Endothelial cell of umbilical vein (primary cell): ENCODE measurements at regions not wholly inside any gene's neighbourhood (a gene's known extent, or its start where the extent isn't known, plus 50 kb on each side); places are given as distances from the start of the nearest gene placed in this dataset.

Experiments used
- EZH2 ChIP-seq: IDR thresholded peaks from 2 replicates; pipeline ENCODE4 v1.6.1; 2012; ENCODE audit warnings: borderline replicate concordance, low read depth, mild to moderate bottlenecking, moderate library complexity, low read length, inconsistent platforms; ENCODE audit not compliant: severe bottlenecking
- FOS ChIP-seq: IDR thresholded peaks from 2 replicates; pipeline ENCODE4 v1.6.1; 2011; ENCODE audit warnings: mild to moderate bottlenecking, low read length, moderate library complexity, borderline replicate concordance; ENCODE audit not compliant: insufficient read depth
- GATA2 ChIP-seq: IDR thresholded peaks from 2 replicates; pipeline ENCODE4 v1.7.0; 2011; ENCODE audit warnings: low read depth, mild to moderate bottlenecking, moderate library complexity, mixed read lengths, low read length; ENCODE audit not compliant: insufficient read length, insufficient read depth
- JUN ChIP-seq: IDR thresholded peaks from 2 replicates; pipeline ENCODE4 v1.6.1; 2011; ENCODE audit warnings: borderline replicate concordance, low read depth; ENCODE audit not compliant: insufficient read length, insufficient read depth
- MAX ChIP-seq: IDR thresholded peaks from 2 replicates; pipeline ENCODE4 v1.6.1; 2011; ENCODE audit not compliant: insufficient read depth, insufficient read length
- MYC ChIP-seq: IDR thresholded peaks from one replicate; pipeline ENCODE4 v1.6.1; 2011; ENCODE audit warnings: mild to moderate bottlenecking, low read depth, low read length
- POLR2A ChIP-seq: IDR thresholded peaks from 2 replicates; pipeline ENCODE4 v1.6.1; 2012; ENCODE audit warnings: low read depth, mild to moderate bottlenecking, control low read depth, low read length
- POLR2AphosphoS5 ChIP-seq: IDR thresholded peaks from 2 replicates; pipeline ENCODE4 v1.6.1; 2012; ENCODE audit warnings: low read depth, mild to moderate bottlenecking, control low read depth, low read length, moderate library complexity; ENCODE audit not compliant: insufficient read depth
- TF ChIP-seq, protein P1 (sequence below), 2 donors: IDR thresholded peaks; 1 replicate in 1 of 2; 2 replicates in 1 of 2; pipeline ENCODE4 v1.5.1; 2011; ENCODE audit warnings: low read length in 2 of 2, mild to moderate bottlenecking in 2 of 2, moderate library complexity in 2 of 2, control low read depth in 1 of 2, inconsistent platforms in 1 of 2, low read depth in 1 of 2; ENCODE audit not compliant: insufficient read depth in 1 of 2; ENCODE audit errors: extremely low read depth in 1 of 2

- no peak for TF ChIP-seq MYC
- TF ChIP-seq POLR2A: no peak
- TF ChIP-seq, protein P1, sequence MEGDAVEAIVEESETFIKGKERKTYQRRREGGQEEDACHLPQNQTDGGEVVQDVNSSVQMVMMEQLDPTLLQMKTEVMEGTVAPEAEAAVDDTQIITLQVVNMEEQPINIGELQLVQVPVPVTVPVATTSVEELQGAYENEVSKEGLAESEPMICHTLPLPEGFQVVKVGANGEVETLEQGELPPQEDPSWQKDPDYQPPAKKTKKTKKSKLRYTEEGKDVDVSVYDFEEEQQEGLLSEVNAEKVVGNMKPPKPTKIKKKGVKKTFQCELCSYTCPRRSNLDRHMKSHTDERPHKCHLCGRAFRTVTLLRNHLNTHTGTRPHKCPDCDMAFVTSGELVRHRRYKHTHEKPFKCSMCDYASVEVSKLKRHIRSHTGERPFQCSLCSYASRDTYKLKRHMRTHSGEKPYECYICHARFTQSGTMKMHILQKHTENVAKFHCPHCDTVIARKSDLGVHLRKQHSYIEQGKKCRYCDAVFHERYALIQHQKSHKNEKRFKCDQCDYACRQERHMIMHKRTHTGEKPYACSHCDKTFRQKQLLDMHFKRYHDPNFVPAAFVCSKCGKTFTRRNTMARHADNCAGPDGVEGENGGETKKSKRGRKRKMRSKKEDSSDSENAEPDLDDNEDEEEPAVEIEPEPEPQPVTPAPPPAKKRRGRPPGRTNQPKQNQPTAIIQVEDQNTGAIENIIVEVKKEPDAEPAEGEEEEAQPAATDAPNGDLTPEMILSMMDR (IDR thresholded peaks at IDR 0.05; ENCODE audit: extremely low read depth in 1 of 2, insufficient read depth in 1 of 2, low read depth in 1 of 2, low read length in 2 of 2): peak; percentile 51 to 75
- no peak for TF ChIP-seq MAX
- no peak for TF ChIP-seq EZH2
- TF ChIP-seq JUN: no peak
- TF ChIP-seq FOS: no peak
- TF ChIP-seq POLR2AphosphoS5: no peak
- no peak for TF ChIP-seq GATA2
Measured at GRCh38 chr7:65216469-65216868, 157.2 kb upstream of the ZNF92 start.
